ENCODE measurements at regions not wholly inside any gene's neighbourhood (a gene's known extent, or its start where the extent isn't known, plus 50 kb on each side); places are given as distances from the start of the nearest gene placed in this dataset.

- no peak for DNase-seq (ENCODE audit: low read depth in 1 of 2, low spot score in 1 of 2)
- no peak for TF ChIP-seq JUND (IDR thresholded peaks at IDR 0.05; ENCODE audit: low read depth)
- in situ Hi-C loops (cut with HindIII; ENCODE audit: low pct_unique_long_range_greater_than_20kb, low sequenced_read_pairs), result no loop called here
These were observed 477.2 kb upstream of the VRK2 start for GRCh38 chr2:57569396-57569795.

DNA sequence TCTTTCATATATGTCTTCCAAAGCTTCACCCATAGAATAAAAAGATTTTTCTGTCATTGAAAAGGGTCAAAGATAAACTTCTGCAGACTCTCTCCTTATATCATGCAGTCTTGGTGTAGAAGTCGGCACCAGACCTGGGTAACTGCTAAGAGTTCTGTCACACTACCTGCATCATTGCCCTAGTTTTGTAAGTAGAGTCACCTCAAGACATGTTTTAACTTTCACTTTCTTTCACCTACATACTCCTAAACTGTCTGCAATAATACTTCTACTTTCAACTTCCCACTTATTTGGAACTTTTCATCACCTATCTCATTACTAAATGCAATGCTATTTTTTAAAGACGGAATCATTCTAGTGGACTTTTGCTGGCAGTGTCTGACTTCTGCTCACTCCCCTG lies 475.6 kb upstream of the VRK2 start:
- DNase-seq (ENCODE audit: low read depth in 1 of 2, low spot score in 1 of 2), result no peak
- no peak for TF ChIP-seq JUND (IDR thresholded peaks at IDR 0.05; ENCODE audit: low read depth)
- in situ Hi-C loops (cut with HindIII; ENCODE audit: low pct_unique_long_range_greater_than_20kb, low sequenced_read_pairs), result no loop called here

GRCh38 chr2:57575700-57576268 lies 470.8 kb upstream of the VRK2 start:
- in situ Hi-C loops (cut with HindIII; ENCODE audit: low pct_unique_long_range_greater_than_20kb, low sequenced_read_pairs), result no loop called here
- no peak for DNase-seq (ENCODE audit: low read depth in 1 of 2, low spot score in 1 of 2)
- no peak for TF ChIP-seq JUND (IDR thresholded peaks at IDR 0.05; ENCODE audit: low read depth)

DNA sequence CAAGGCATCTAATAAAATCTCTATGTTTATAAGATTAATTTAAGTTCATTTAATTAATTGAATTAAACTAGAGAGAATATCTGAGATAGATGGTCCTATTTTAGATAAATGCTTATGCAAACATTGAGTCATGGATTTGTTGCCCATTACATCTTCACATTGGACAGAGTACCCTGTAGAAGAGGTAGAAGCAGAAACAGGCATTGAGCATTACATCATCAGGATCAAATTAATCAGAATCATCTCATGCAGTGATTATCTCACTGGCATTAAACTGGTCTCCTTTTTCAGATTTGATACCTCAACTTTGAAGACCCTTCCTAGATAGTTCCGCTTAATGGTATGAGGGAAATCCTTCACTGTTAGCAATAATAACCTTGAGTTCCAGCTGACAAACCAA lies 469.6 kb upstream of the VRK2 start:
- in situ Hi-C loops (cut with HindIII; ENCODE audit: low pct_unique_long_range_greater_than_20kb, low sequenced_read_pairs), result no loop called here
- TF ChIP-seq JUND (IDR thresholded peaks at IDR 0.05; ENCODE audit: low read depth), result no peak
- no peak for DNase-seq (ENCODE audit: low read depth in 1 of 2, low spot score in 1 of 2)

DNA sequence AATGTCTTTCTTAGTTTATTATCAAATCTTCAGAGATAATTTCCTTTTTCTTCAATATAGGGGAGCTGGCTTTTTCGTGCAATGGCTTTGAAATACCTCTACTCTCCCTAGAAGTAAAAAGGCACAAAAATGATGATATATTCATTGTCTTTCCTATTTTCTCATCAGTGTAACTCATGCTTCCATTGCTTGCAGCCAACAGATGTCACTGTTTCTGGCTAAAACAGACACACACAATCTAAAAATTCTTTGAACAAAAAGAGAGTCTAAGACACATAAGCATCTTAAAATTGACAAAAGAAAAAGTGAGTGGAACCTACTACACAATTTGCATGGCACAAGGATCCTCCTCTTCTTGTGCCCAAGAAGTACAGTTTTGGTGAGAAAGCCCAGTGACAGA lies 448.7 kb upstream of the VRK2 start:
- no peak for TF ChIP-seq JUND (IDR thresholded peaks at IDR 0.05; ENCODE audit: low read depth)
- DNase-seq (ENCODE audit: low read depth in 1 of 2, low spot score in 1 of 2), result no peak
- in situ Hi-C loops (cut with HindIII; ENCODE audit: low pct_unique_long_range_greater_than_20kb, low sequenced_read_pairs), result no loop called here

GRCh38 chr2:57598551-57598950 lies 448.1 kb upstream of the VRK2 start:
- DNase-seq (ENCODE audit: low read depth in 1 of 2, low spot score in 1 of 2), result no peak
- TF ChIP-seq JUND (IDR thresholded peaks at IDR 0.05; ENCODE audit: low read depth), result no peak
- in situ Hi-C loops (cut with HindIII; ENCODE audit: low pct_unique_long_range_greater_than_20kb, low sequenced_read_pairs), result no loop called here

DNA sequence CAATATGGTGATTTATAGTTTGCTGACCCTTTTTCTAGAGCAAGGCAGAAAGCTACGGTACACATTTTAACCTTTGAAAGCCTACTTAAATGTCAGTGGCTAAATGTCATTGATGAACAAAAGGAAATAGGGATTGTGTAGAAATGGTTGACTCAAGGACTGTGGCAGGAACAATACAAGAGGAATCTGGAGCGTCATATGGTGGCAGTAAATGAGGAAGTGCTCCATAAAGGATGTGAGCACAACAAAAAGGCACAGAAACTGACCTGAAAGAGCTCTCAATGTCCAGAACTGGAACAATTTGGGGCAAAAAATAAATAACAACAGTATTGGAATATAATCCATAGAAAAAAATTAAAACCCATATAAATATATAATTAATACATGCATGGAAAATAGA lies 443.9 kb upstream of the VRK2 start:
- in situ Hi-C loops (cut with HindIII; ENCODE audit: low pct_unique_long_range_greater_than_20kb, low sequenced_read_pairs), result no loop called here
- DNase-seq (ENCODE audit: low read depth in 1 of 2, low spot score in 1 of 2), result no peak
- TF ChIP-seq JUND (IDR thresholded peaks at IDR 0.05; ENCODE audit: low read depth), result no peak

DNA sequence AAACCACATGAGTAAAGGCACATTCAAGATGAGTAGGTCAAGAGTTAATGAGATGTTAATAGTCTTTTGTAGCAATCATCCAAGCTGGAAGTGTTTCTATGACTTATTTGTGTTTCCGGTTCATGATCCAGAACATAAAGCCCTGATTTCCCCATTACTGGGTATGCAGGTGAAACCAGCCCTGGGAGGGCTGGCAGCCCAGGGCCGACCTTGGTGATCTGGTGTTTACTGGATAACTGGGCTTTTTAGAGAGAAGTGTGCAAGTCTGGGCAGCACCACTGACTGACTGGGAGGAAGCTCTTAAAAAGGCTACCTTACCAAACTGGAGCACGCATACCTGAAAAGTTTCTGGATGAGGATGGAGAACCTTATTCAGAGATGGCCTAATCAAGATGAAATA lies 431.6 kb upstream of the VRK2 start:
- no peak for DNase-seq (ENCODE audit: low read depth in 1 of 2, low spot score in 1 of 2)
- in situ Hi-C loops (cut with HindIII; ENCODE audit: low pct_unique_long_range_greater_than_20kb, low sequenced_read_pairs), result no loop called here
- TF ChIP-seq JUND (IDR thresholded peaks at IDR 0.05; ENCODE audit: low read depth), result no peak

- DNase-seq (ENCODE audit: low read depth in 1 of 2, low spot score in 1 of 2), result no peak
- TF ChIP-seq JUND (IDR thresholded peaks at IDR 0.05; ENCODE audit: low read depth), result no peak
- in situ Hi-C loops (cut with HindIII; ENCODE audit: low pct_unique_long_range_greater_than_20kb, low sequenced_read_pairs), result no loop called here
These were observed 430.6 kb upstream of the VRK2 start for GRCh38 chr2:57615855-57616556.

GRCh38 chr2:57617318-57617717 lies 429.3 kb upstream of the VRK2 start:
- TF ChIP-seq JUND (IDR thresholded peaks at IDR 0.05; ENCODE audit: low read depth), result no peak
- in situ Hi-C loops (cut with HindIII; ENCODE audit: low pct_unique_long_range_greater_than_20kb, low sequenced_read_pairs), result no loop called here
- DNase-seq (ENCODE audit: low read depth in 1 of 2, low spot score in 1 of 2), result no peak

DNA sequence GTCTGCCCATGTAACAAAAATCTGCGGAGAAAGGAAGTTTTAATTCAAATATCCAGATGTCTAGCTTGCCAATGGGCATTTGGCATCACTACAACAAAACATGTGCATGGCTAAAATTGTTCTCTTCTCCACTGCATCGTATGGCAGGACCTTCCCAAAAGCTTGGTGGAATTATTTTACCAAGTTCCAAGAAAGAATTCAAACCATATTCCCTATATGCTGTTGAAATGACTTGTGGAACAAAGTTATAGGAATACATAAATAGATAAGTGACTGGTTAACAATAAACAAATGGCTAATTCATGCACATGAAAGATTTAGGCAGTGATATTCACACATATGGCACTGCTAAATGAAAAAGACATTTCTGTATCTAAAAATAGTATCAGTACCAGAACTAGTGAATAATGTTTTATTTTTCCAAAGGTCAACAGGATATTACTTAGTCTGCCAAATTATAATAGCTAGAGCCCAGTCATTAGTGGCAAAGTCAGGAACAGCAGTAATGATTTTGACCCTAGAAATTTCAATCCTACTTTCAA lies 425.4 kb upstream of the VRK2 start:
- no peak for TF ChIP-seq JUND (IDR thresholded peaks at IDR 0.05; ENCODE audit: low read depth)
- in situ Hi-C loops (cut with HindIII; ENCODE audit: low pct_unique_long_range_greater_than_20kb, low sequenced_read_pairs), result no loop called here
- DNase-seq (ENCODE audit: low read depth in 1 of 2, low spot score in 1 of 2), result no peak

- TF ChIP-seq JUND (IDR thresholded peaks at IDR 0.05; ENCODE audit: low read depth), result no peak
- in situ Hi-C loops (cut with HindIII; ENCODE audit: low pct_unique_long_range_greater_than_20kb, low sequenced_read_pairs), result no loop called here
- no peak for DNase-seq (ENCODE audit: low read depth in 1 of 2, low spot score in 1 of 2)
These were observed 424.6 kb upstream of the VRK2 start for GRCh38 chr2:57622009-57622408.

GRCh38 chr2:57656198-57656597 lies 390.4 kb upstream of the VRK2 start:
- no peak for TF ChIP-seq JUND (IDR thresholded peaks at IDR 0.05; ENCODE audit: low read depth)
- DNase-seq (ENCODE audit: low read depth in 1 of 2, low spot score in 1 of 2), result no peak
- in situ Hi-C loops (cut with HindIII; ENCODE audit: low pct_unique_long_range_greater_than_20kb, low sequenced_read_pairs), result no loop called here

GRCh38 chr2:57669570-57669969 lies 377.0 kb upstream of the VRK2 start:
- TF ChIP-seq JUND (IDR thresholded peaks at IDR 0.05; ENCODE audit: low read depth), result no peak
- no peak for DNase-seq (ENCODE audit: low read depth in 1 of 2, low spot score in 1 of 2)
- in situ Hi-C loops (cut with HindIII; ENCODE audit: low pct_unique_long_range_greater_than_20kb, low sequenced_read_pairs), result no loop called here

All from T47D (cell line).